Retina (tissue), 1 donor: ENCODE measurements at regions not wholly inside any gene's neighbourhood (a gene's known extent, or its start where the extent isn't known, plus 50 kb on each side); places are given as distances from the start of the nearest gene placed in this dataset.
"Not testable (repeated sequence)": the region's sequence is repeated elsewhere in the genome, so short reads cannot be mapped to it uniquely, and the experiment has no call there.

ENCODE experiments used
- DNase-seq: peaks from one replicate; pipeline ENCODE4 v3.0.0-alpha.2; 2016

DNA sequence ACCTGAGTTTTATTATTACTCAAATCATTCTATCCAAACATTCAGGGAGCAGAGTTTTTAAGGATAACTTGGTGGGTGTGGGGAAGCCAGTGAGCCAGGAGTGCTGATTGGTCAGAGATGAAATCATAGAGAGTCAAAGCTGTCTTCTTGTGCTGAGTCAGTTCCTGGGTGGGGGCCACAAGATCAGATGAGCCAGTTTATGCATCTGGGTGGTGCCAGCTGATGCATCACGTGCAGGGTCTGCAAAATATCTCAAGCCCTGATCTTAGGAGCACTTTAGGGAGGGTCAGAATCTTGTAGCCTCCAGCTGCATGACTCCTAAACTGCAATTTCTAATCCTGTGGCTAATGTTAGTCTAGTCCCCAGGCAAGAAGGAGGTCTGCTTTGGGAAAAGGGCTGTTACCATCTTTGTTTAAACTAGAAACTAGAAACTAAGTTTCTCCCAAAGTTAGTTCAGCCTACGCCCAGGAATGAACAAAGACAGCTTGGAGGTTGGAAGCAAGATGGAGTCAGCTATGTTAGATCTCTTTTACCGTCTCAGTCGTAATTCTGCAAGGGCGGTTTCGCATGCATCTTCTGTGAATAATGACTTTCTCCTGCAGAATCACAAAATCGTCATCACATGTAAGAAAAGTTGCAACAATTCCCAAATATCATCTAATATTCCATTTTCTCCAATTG, 97.5 kb downstream of the ZNF664 start:
- DNase-seq: not testable (repeated sequence)

- DNase-seq: no peak
These were observed 98.0 kb downstream of the ZNF664 start for GRCh38 chr12:124071075-124071443.

DNA sequence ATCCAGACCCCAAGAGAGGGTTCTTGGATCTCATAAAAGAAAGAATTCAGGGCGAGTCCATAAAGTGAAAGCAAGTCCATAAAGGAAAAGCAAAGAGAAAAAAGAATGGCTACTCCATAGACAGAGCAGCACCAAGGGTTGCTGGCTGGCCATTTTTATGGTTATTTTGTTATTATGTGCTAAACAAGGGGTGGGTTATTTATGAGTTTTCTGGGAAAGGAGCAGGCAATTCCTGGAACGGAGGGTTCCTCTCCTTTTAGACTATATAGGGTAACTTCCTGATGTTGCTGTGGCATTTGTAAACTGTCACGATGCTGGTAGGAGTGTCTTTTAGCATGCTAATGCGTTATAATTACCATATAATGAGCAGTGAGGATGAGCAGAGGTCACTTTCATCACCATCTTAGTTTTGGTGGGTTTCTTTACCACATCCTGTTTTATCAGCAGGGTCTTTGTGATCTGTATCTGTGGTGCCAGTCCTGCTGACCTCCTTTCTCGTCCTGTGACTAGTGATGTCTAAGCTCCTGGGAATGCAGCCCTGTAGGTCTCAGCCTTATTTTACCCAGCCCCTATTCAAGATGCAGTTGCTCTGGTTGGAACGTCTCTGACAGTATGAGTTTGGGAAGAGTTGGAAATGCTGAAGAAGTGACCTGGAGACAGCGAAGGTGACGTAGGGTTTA, 100.5 kb downstream of the ZNF664 start:
- DNase-seq: no peak

GRCh38 chr12:124075841-124076240, 102.8 kb downstream of the ZNF664 start:
- no peak for DNase-seq

- no peak for DNase-seq
These were observed 104.7 kb downstream of the ZNF664 start for GRCh38 chr12:124077701-124078100.

DNA sequence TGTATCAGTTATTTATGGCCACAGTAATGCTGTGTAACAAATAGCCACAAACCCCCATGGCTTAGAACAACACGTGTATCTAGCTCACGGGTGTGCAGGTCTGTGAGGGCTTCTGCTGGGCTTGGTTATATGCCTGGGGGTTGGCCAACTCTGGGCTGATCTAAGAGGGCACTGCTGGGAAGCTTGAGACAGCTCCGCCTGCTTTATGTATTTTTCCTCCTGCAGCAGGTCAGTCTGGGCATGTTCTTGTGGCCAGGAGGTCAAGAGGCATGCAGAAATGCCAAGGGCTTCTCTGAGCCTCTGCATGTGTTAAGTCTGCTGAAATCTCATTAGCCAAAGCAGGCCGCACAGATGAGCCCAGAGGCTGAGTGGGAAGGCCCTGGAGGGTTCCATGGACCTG, 105.8 kb downstream of the ZNF664 start:
- DNase-seq: no peak

GRCh38 chr12:124080649-124081048, 107.6 kb downstream of the ZNF664 start:
- DNase-seq: no peak

DNA sequence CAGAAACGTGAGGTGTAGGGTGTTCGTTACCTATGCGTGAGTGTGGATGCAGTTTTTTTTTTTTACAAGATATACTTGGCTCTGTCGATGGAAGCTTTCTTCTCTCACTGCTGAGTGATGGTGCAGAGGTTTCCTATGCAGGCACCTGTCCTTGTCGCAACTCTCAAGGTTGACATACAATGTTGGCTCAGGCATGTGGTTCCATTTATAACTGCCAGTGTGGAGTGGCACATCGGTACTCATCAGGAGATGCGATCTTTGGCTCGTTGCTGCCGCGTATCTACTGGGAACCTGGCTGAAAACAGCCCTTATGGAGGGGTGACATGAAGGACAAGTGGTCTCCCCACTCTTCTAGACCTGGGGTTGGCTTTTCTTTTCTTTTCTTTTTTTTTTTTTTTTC, 109.0 kb downstream of the ZNF664 start:
- no peak for DNase-seq

GRCh38 chr12:124082687-124083086, 109.7 kb downstream of the ZNF664 start:
- DNase-seq: no peak

GRCh38 chr12:124083708-124084107, 110.7 kb downstream of the ZNF664 start:
- no peak for DNase-seq

DNA sequence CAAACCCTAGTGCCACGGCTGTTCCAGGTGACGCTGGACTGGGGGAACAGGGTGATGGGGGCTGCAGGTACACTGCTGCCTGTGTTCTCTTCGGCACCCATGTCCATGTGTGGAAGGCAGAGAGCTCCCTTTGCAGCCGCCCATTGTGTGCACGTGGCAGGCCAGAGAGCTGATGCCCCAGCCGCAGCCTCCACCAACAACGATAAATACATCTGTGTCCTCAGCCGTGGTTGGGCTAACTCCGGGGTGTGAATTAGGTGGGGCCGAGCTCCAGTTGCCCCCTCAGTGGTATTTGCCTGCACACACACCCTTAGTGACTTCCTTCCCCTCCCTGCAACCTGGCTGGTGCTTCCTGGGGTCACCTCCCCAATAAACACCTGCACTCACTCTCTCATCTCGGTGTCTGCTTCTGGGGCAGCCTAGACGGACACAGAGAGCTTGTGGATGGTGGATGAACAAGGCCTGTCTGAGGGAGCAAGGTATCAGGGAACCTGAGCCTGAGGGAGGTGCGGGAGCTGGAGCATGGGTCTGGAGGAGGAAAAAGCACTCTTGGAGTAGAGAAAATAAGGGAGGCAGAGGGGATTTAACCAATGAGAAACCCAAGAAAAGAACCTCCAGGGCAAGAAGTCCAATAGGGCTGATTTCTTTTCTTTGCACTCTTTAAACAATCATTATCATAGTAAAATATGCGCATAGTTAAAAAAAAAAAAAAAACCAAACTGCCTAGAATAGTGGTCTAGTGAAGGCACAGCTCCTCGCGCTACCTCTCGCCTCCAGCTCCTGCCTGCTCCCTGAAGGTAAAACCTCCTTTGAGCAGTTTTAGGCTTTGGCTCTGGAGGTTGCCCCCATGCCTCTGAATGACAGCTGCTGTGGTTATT, 112.6 kb downstream of the ZNF664 start:
- DNase-seq: no peak

- no peak for DNase-seq
These were observed 113.4 kb downstream of the ZNF664 start for GRCh38 chr12:124086299-124086898.

DNA sequence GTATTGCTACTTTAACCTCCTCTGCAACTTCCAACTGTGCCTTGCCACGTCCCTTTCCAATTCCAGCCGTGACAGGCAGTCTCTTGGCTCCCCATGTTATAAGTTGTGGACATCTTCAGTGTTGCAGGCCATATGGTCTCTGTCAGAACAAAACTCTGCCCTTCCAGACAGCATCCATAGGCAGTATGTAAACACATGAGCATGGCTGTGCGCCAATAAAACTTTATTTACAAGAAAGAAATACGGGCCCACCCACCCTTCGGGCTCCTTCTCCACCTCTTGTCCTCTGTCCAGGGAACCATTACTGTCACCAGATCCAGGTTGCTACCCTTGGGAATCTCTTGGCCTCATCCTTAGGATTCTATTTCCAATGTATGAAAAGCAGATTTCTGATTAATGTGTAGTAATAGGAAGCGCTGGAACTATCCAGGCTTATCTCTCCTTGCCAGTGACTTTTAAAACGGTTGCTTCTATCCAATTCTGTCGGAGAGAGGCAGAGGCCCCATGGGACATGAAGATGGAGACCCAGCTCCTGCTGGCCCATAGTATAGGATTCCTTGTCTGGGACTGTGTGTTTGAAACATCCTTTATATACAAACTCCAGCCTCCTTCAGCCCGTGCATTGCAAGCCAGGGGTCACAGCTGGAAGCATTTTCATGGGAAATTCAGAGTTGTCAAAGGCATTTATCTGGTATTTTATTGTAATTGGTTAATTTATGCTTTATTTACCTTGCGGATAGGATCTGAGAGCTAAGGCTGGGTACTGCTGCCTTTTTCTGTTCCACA, 114.4 kb downstream of the ZNF664 start:
- no peak for DNase-seq

DNA sequence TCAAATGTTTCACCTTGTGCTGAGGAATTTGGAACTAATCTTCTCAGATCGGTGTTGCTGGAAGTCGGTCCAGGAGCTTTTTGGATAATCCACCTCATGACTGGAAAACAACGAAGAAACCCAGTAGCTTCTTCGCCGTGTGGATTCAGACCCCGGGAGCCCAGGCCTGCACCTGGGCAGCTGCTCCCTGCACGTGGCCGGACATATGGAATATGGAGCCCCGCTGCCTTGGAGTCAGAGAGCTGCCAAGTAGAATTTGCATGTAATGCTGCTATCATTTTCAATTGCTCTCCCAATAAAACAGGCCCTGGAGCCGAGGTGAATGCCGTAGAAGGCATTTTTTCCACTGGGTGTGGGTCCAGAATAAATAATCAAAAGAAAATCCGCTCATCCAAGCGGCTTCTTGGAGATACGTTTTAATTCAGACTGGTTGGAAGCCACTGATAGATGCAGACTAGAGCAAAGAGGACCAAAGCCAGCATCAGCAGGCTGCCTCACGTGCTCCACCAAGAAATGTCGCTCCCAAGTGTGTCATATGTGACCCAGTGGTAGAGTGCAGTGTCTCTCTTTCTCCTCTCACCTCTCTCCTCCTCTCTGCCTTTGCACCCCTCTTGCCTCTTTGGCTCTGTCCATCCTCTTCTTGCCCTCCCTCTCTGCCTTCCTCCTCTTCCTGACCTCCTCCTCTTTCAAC, 115.3 kb downstream of the ZNF664 start:
- no peak for DNase-seq

DNA sequence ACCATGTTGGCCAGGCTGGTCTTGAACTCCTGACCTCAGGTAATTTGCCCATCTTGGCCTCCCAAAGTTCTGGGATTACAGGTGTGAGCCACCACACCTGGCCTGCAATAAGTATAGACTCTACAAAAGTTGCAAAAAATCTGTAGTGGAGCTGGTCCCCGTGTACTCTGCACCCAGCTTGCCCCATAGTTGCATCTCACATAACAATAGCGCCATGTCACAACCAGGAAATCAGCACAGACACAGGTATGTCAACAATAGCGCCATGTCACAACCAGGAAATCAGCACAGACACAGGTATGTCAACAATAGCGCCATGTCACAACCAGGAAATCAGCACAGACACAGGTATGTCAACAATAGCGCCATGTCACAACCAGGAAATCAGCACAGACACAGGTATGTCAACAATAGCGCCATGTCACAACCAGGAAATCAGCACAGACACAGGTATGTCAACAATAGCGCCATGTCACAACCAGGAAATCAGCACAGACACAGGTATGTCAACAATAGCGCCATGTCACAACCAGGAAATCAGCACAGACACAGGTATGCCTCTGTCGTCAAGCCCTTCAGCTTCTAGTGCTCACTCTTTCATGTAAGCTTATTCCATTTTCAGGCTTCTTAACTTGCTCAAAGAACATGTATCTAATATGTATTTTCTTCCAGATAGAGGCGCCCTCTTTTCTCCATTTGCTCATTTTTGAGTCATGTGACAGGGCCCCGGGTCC, 116.3 kb downstream of the ZNF664 start:
- not testable (repeated sequence) for DNase-seq

GRCh38 chr12:124091835-124092234, 118.8 kb downstream of the ZNF664 start:
- no peak for DNase-seq

DNA sequence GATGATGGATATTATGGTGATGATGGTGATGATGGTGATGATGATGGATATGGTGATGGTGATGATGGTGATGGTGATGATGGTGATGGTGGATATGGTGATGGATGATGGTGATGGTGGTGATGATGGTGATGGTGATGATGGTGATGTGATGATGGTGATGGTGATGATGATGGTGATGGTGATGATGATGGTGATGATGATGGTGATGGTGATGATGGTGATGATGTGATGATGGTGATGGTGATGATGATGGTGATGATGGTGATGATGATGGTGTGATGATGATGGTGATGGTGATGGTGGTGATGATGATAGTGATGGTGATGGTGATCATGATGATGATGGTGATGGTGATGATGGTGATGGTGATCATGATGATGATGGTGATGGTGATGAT, 119.5 kb downstream of the ZNF664 start:
- not testable (repeated sequence) for DNase-seq

DNA sequence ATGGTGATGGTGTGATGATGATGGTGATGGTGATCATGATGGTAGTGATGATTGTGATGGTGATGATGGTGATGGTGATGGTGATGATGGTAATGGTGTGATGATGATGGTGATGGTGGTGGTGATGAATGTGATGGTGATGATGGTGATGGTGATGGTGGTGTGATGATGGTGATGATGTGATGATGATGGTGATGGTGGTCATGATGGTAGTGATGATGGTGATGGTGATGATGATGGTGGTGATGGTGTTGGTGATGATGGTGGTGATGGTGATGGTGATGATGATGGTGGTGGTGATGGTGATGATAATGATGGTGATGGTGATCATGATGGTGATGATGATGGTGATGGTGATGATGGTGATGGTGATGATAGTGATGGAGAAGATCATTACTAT, 120.3 kb downstream of the ZNF664 start:
- DNase-seq: no peak

DNA sequence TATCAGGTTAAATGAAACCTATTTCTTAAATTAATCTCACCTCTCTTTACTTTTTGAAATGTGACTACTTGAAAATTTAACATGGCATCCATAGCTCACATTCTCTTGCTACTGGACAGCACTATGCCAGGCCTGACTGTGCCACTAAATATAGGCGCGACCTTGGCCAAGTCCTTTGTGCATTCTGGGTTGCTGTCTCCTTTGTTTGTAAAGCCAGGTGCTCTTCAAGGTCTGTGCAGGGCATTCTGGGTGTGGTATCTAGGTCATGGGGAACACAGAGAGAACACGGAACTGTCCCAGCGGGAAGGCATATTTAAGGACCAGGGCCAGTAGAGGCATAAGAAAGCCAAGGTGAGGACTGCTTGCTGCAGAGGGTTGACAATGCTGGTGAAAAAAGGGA, 121.2 kb downstream of the ZNF664 start:
- DNase-seq: no peak

GRCh38 chr12:124094733-124095132, 121.7 kb downstream of the ZNF664 start:
- no peak for DNase-seq

- no peak for DNase-seq
These were observed 123.1 kb downstream of the ZNF664 start for GRCh38 chr12:124096109-124096508.
